Ovary (tissue), 3 donors: ENCODE measurements at regions not wholly inside any gene's neighbourhood (a gene's known extent, or its start where the extent isn't known, plus 50 kb on each side); places are given as distances from the start of the nearest gene placed in this dataset.

ENCODE experiments used
- POLR2A ChIP-seq: fragments of 450-650 bp; IDR thresholded peaks from one replicate; pipeline ENCODE4 v1.6.1; 2017; ENCODE audit warnings: antibody characterized with exemption, mild to moderate bottlenecking, moderate library complexity
- TF ChIP-seq, protein P1 (sequence below), 3 donors: fragments of 450-650 bp in 2 of 3; fragments of 200-600 bp in 1 of 3; IDR thresholded peaks; one replicate each; pipeline versions ENCODE4 v1.5.1 to v1.8.0; 2016 to 2022; ENCODE audit warnings: antibody characterized with exemption in 3 of 3, mild to moderate bottlenecking in 1 of 3
- donor health status: DM: no; HTN: no; CAD: no.

DNA sequence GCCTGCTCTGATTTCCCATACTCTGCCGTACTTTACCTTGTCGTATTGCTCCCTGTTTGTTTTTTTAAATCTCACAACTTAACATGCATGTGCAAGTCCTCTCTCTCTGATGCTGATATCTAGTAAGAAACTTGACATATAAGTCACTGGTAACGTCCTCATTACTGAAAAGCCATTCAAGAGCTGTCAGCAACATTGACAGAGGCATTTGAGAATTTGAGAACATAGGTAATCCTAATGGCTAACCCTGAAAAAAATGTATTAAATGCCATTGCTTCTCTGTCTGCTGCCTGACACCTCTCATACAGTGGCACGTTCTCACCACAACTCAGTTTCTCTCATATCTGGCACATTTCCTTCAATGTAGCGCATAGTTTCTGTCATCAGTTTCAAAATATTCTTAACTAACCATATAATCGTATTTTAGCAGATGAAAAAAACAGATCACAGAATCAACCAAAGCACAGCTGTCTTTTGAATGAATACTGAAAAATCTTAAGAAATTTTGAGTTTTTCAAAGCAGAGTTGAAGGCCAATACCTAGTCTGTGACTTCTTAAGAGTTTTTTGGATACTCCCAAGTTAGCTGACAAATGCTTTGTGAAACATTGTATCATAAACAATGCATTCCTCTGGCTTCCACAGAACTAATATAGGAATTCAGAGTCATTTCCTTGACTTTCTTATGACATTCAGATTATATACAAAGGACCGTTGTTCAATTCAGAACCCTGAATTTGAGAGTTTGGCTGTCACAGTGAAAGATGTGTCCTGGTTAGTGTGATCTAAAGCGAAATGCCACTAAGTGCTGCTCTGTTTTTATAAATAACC lies 996.4 kb downstream of the C4orf33 start:
- TF ChIP-seq, protein P1, sequence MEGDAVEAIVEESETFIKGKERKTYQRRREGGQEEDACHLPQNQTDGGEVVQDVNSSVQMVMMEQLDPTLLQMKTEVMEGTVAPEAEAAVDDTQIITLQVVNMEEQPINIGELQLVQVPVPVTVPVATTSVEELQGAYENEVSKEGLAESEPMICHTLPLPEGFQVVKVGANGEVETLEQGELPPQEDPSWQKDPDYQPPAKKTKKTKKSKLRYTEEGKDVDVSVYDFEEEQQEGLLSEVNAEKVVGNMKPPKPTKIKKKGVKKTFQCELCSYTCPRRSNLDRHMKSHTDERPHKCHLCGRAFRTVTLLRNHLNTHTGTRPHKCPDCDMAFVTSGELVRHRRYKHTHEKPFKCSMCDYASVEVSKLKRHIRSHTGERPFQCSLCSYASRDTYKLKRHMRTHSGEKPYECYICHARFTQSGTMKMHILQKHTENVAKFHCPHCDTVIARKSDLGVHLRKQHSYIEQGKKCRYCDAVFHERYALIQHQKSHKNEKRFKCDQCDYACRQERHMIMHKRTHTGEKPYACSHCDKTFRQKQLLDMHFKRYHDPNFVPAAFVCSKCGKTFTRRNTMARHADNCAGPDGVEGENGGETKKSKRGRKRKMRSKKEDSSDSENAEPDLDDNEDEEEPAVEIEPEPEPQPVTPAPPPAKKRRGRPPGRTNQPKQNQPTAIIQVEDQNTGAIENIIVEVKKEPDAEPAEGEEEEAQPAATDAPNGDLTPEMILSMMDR (IDR thresholded peaks at IDR 0.05) = no peak
- no peak for TF ChIP-seq POLR2A
